HFF-Myc (cell line): ENCODE measurements at regions not wholly inside any gene's neighbourhood (a gene's known extent, or its start where the extent isn't known, plus 50 kb on each side); places are given as distances from the start of the nearest gene placed in this dataset.
"Not testable (repeated sequence)": the region's sequence is repeated elsewhere in the genome, so short reads cannot be mapped to it uniquely, and the experiment has no call there.

ENCODE experiments used
- DNase-seq: peaks from one replicate; pipeline ENCODE4 v3.0.0-alpha.2; 2011; ENCODE audit warnings: low read depth; ENCODE audit errors: extremely low read depth
- H3K4me3 ChIP-seq: replicated peaks from 2 replicates; pipeline ENCODE4 v1.5.1; 2011; ENCODE audit warnings: low read depth, mild to moderate bottlenecking, control low read depth, low read length
- CTCF ChIP-seq: IDR thresholded peaks from 2 replicates; pipeline ENCODE4 v1.5.1; 2012; ENCODE audit warnings: mild to moderate bottlenecking, low read depth, low read length, control low read depth; ENCODE audit errors: missing control alignments

- no peak for TF ChIP-seq CTCF
- no peak for DNase-seq
- no peak overlapping the region for H3K4me3 ChIP-seq
These were observed 109.4 kb upstream of the INTU start for GRCh38 chr4:127523369-127523768.

- TF ChIP-seq CTCF: no peak
- H3K4me3 ChIP-seq: no peak overlapping the region
- DNase-seq: no peak
These were observed 107.1 kb upstream of the INTU start for GRCh38 chr4:127525608-127526007.

- no peak for TF ChIP-seq CTCF
- DNase-seq: no peak
- no peak overlapping the region for H3K4me3 ChIP-seq
These were observed 104.5 kb upstream of the INTU start for GRCh38 chr4:127528302-127528701.

GRCh38 chr4:127529879-127530278, 102.9 kb upstream of the INTU start:
- not testable (repeated sequence) for DNase-seq, H3K4me3 ChIP-seq

GRCh38 chr4:127533028-127533700, 99.6 kb upstream of the INTU start:
- no peak for TF ChIP-seq CTCF
- H3K4me3 ChIP-seq: no peak overlapping the region
- no peak for DNase-seq

- DNase-seq: no peak
- no peak for TF ChIP-seq CTCF
- H3K4me3 ChIP-seq: no peak overlapping the region
These were observed 98.5 kb upstream of the INTU start for GRCh38 chr4:127534041-127534825.

- no peak overlapping the region for H3K4me3 ChIP-seq
- no peak for TF ChIP-seq CTCF
- DNase-seq: no peak
These were observed 94.7 kb upstream of the INTU start for GRCh38 chr4:127538016-127538415.
